BLaER1 (cell line): ENCODE measurements at regions not wholly inside any gene's neighbourhood (a gene's known extent, or its start where the extent isn't known, plus 50 kb on each side); places are given as distances from the start of the nearest gene placed in this dataset.

Experiments used
- H3K27ac ChIP-seq: shearing (Covaris generic); formaldehyde crosslinking; 2 replicates; pipeline ENCODE4 v1.8.1; 2022
- H3K27me3 ChIP-seq: shearing (Covaris generic); formaldehyde crosslinking; 2 replicates; pipeline ENCODE4 v1.8.1; 2022
- H3K36me3 ChIP-seq: shearing (Covaris generic); formaldehyde crosslinking; 2 replicates; pipeline ENCODE4 v1.8.1; 2022
- H3K4me1 ChIP-seq: shearing (Covaris generic); formaldehyde crosslinking; 2 replicates; pipeline ENCODE4 v1.8.1; 2022
- H3K4me2 ChIP-seq: shearing (Covaris generic); formaldehyde crosslinking; 2 replicates; pipeline ENCODE4 v1.8.1; 2022
- H3K4me3 ChIP-seq: shearing (Covaris generic); formaldehyde crosslinking; 2 replicates; pipeline ENCODE4 v1.8.1; 2022
- H3K9ac ChIP-seq: shearing (Covaris generic); formaldehyde crosslinking; 2 replicates; pipeline ENCODE4 v1.8.1; 2022
- H3K9me3 ChIP-seq: shearing (Covaris generic); formaldehyde crosslinking; 2 replicates; pipeline ENCODE4 v1.8.1; 2022
- H4K20me1 ChIP-seq: shearing (Covaris generic); formaldehyde crosslinking; 2 replicates; pipeline ENCODE4 v1.8.1; 2022
- Cebpa-rat ChIP-seq: shearing (Covaris generic); IDR thresholded peaks from 2 replicates; pipeline ENCODE4 v1.8.1; 2022

GRCh38 chr7:19463581-19463980, 245.3 kb downstream of the POLR1F start:
- Histone ChIP-seq H3K9me3 (no peaks in the 10 kb centered on the region), H3K27me3 (no peaks in the 10 kb centered on the region), H3K9ac (no peak overlapping the region), H3K4me3 (no peak overlapping the region), H4K20me1 (no peaks in the 10 kb centered on the region), H3K36me3 (no peaks in the 10 kb centered on the region), H3K27ac (no peak overlapping the region), H3K4me2 (no peak overlapping the region), H3K4me1 (no peaks in the 10 kb centered on the region)
- no peak for TF ChIP-seq Cebpa-rat

DNA sequence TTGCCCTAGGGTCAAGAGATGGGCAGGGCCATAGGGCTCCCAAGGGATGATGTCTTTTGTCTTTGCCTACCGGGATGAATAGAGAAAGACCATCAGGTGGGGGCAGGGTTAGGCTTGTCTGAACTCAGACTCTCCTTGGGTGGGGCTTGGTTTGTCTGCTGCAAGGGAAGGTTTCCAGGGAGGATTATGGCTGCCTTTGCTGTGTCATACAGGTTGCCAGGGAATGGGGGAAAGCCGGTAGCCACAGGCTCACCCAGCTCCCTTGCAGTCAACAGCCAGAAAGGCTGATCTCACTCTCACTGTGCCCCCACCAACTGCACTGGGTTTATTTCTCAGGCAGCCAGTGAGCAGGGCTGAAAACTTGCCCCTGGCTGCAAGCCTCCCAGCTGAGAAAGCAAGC, 253.2 kb downstream of the POLR1F start:
- H3K9me3 ChIP-seq = peaks cover 3% of the 10 kb centered on the region; the same call in 1 of the 2 replicates
- H4K20me1 ChIP-seq = no peaks in the 10 kb centered on the region
- no peaks in the 10 kb centered on the region for H3K36me3 ChIP-seq
- no peak overlapping the region for H3K9ac ChIP-seq
- H3K4me1 ChIP-seq = no peaks in the 10 kb centered on the region
- no peak overlapping the region for H3K4me3 ChIP-seq
- H3K27ac ChIP-seq = no peak overlapping the region
- no peaks in the 10 kb centered on the region for H3K27me3 ChIP-seq
- no peak for TF ChIP-seq Cebpa-rat
- H3K4me2 ChIP-seq = no peak overlapping the region

GRCh38 chr7:19448091-19448490, 260.7 kb downstream of the POLR1F start:
- no peak for TF ChIP-seq Cebpa-rat
- Histone ChIP-seq H3K4me2 (no peak overlapping the region), H3K4me3 (no peak overlapping the region), H3K4me1 (no peaks in the 10 kb centered on the region), H3K9me3 (no peaks in the 10 kb centered on the region), H3K9ac (no peak overlapping the region), H4K20me1 (no peaks in the 10 kb centered on the region), H3K36me3 (no peaks in the 10 kb centered on the region), H3K27ac (no peak overlapping the region), H3K27me3 (no peaks in the 10 kb centered on the region)

- Histone ChIP-seq H3K9me3 (no peaks in the 10 kb centered on the region), H3K4me3 (no peak overlapping the region), H3K36me3 (no peaks in the 10 kb centered on the region), H3K4me2 (no peak overlapping the region), H3K27ac (no peak overlapping the region), H3K27me3 (no peaks in the 10 kb centered on the region), H3K4me1 (no peaks in the 10 kb centered on the region), H3K9ac (no peak overlapping the region), H4K20me1 (no peaks in the 10 kb centered on the region)
- no peak for TF ChIP-seq Cebpa-rat
Observed at GRCh38 chr7:19442016-19442785, 266.6 kb downstream of the POLR1F start.

- Histone ChIP-seq H3K9me3 (no peaks in the 10 kb centered on the region), H4K20me1 (no peaks in the 10 kb centered on the region), H3K4me3 (no peak overlapping the region), H3K36me3 (no peaks in the 10 kb centered on the region), H3K27me3 (no peaks in the 10 kb centered on the region), H3K27ac (no peak overlapping the region), H3K4me2 (no peak overlapping the region), H3K4me1 (no peaks in the 10 kb centered on the region), H3K9ac (no peak overlapping the region)
- no peak for TF ChIP-seq Cebpa-rat
Observed at GRCh38 chr7:19439517-19439916, 269.3 kb downstream of the POLR1F start.

DNA sequence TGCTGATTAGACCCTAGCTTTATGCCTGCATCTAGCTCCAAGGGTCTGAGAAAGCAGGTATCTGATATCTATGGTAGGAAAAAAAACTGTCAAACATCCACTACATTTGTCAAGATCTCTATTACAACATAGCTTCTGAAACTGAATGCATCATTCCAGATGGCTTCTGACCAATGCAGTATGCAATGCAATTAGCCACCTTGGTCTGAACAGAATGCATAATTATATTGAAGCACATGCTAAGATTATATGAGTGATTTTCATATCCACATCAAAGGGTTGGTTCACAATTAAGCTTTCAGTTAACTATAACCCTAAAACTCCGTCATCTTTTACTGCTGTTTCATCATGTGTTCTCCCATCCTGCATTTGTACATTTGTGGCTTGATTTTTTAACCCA, 271.4 kb downstream of the POLR1F start:
- Histone ChIP-seq H3K4me1 (no peaks in the 10 kb centered on the region), H4K20me1 (no peaks in the 10 kb centered on the region), H3K4me3 (no peak overlapping the region), H3K9me3 (no peaks in the 10 kb centered on the region), H3K36me3 (no peaks in the 10 kb centered on the region), H3K9ac (no peak overlapping the region), H3K27ac (no peak overlapping the region), H3K27me3 (no peaks in the 10 kb centered on the region), H3K4me2 (no peak overlapping the region)
- no peak for TF ChIP-seq Cebpa-rat

- Histone ChIP-seq H4K20me1 (no peaks in the 10 kb centered on the region), H3K27ac (no peak overlapping the region), H3K4me2 (no peak overlapping the region), H3K4me3 (no peak overlapping the region), H3K9ac (no peak overlapping the region), H3K27me3 (no peaks in the 10 kb centered on the region), H3K9me3 (no peaks in the 10 kb centered on the region), H3K36me3 (no peaks in the 10 kb centered on the region), H3K4me1 (no peaks in the 10 kb centered on the region)
- no peak for TF ChIP-seq Cebpa-rat
Observed at GRCh38 chr7:19427944-19428343, 280.9 kb downstream of the POLR1F start.

DNA sequence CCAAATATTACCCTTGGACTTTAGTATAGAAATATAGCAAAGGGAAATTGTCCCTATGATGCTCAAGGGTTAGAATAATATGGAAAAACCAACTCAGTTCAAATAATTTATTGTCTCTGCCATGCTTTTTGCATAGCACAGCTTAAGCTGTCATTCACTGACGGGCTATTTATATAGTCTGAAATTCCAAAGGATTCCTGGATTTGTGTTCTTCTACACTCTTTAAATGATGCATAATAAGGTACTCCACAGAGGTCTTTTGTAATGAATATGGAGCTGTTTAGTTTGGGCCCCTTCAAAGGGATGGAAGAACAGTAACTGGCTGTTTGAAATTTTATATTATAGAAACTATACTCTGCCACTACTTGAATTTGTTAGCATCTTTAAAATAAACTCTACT, 276.6 kb upstream of the FERD3L start:
- no peak for TF ChIP-seq Cebpa-rat
- Histone ChIP-seq H3K9ac (no peak overlapping the region), H3K4me3 (no peak overlapping the region), H3K27ac (no peak overlapping the region), H3K9me3 (no peaks in the 10 kb centered on the region), H3K4me1 (no peaks in the 10 kb centered on the region), H3K27me3 (no peaks in the 10 kb centered on the region), H4K20me1 (no peaks in the 10 kb centered on the region), H3K36me3 (no peaks in the 10 kb centered on the region), H3K4me2 (no peak overlapping the region)

GRCh38 chr7:19417231-19417630, 272.0 kb upstream of the FERD3L start:
- no peak overlapping the region for H3K4me2 ChIP-seq
- TF ChIP-seq Cebpa-rat = no peak
- no peaks in the 10 kb centered on the region for H3K4me1 ChIP-seq
- H3K27ac ChIP-seq = no peak overlapping the region
- no peaks in the 10 kb centered on the region for H4K20me1 ChIP-seq
- no peaks in the 10 kb centered on the region for H3K27me3 ChIP-seq
- no peaks in the 10 kb centered on the region for H3K36me3 ChIP-seq
- no peak overlapping the region for H3K4me3 ChIP-seq
- no peaks in the 10 kb centered on the region for H3K9me3 ChIP-seq
- no peak overlapping the region for H3K9ac ChIP-seq

GRCh38 chr7:19415123-19415522, 269.9 kb upstream of the FERD3L start:
- Histone ChIP-seq H4K20me1 (no peaks in the 10 kb centered on the region), H3K27me3 (no peaks in the 10 kb centered on the region), H3K4me1 (no peaks in the 10 kb centered on the region), H3K27ac (no peak overlapping the region), H3K9ac (no peak overlapping the region), H3K9me3 (no peaks in the 10 kb centered on the region), H3K36me3 (no peaks in the 10 kb centered on the region), H3K4me2 (no peak overlapping the region), H3K4me3 (no peak overlapping the region)
- no peak for TF ChIP-seq Cebpa-rat
